ENCODE measurements at regions not wholly inside any gene's neighbourhood (a gene's known extent, or its start where the extent isn't known, plus 50 kb on each side); places are given as distances from the start of the nearest gene placed in this dataset.

DNA sequence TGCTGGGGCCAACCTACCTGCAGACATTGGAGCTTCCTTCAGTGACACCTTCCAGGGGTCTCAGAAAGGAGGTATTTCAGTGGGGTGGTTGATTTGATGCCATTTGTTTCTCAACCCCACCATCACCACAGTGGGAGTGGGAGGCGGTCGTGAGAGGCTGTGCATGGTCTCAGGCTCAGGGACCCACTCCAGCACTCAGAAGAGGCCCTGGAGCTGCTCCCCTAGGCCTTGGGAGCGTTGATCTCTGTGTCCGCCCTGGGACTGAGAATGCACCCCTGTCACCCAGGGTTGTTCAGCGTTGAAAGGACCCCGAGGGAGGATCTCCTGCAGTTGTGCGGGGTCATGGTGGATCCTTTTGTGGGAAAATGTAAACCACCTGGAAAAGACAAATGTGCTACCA lies 410.6 kb downstream of the GLRX3 start:
- Histone ChIP-seq H3K27ac (replicated peaks) (no peak overlapping the region), H3K27me3 (ENCODE audit: insufficient read depth, poor library complexity, severe bottlenecking) (no peaks in the 10 kb centered on the region), H3K4me3 (replicated peaks; ENCODE audit: insufficient read depth, low read length) (no peak overlapping the region)
- TF ChIP-seq SPI1 (IDR thresholded peaks at IDR 0.05; ENCODE audit: borderline replicate concordance, low read depth) (no peak), POLR2AphosphoS5 (IDR thresholded peaks at IDR 0.05; ENCODE audit: low read depth) (no peak), GABPA (IDR thresholded peaks at IDR 0.05; ENCODE audit: low read depth) (no peak)
- TF ChIP-seq, protein P1, sequence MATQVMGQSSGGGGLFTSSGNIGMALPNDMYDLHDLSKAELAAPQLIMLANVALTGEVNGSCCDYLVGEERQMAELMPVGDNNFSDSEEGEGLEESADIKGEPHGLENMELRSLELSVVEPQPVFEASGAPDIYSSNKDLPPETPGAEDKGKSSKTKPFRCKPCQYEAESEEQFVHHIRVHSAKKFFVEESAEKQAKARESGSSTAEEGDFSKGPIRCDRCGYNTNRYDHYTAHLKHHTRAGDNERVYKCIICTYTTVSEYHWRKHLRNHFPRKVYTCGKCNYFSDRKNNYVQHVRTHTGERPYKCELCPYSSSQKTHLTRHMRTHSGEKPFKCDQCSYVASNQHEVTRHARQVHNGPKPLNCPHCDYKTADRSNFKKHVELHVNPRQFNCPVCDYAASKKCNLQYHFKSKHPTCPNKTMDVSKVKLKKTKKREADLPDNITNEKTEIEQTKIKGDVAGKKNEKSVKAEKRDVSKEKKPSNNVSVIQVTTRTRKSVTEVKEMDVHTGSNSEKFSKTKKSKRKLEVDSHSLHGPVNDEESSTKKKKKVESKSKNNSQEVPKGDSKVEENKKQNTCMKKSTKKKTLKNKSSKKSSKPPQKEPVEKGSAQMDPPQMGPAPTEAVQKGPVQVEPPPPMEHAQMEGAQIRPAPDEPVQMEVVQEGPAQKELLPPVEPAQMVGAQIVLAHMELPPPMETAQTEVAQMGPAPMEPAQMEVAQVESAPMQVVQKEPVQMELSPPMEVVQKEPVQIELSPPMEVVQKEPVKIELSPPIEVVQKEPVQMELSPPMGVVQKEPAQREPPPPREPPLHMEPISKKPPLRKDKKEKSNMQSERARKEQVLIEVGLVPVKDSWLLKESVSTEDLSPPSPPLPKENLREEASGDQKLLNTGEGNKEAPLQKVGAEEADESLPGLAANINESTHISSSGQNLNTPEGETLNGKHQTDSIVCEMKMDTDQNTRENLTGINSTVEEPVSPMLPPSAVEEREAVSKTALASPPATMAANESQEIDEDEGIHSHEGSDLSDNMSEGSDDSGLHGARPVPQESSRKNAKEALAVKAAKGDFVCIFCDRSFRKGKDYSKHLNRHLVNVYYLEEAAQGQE (IDR thresholded peaks at IDR 0.05; ENCODE audit: insufficient replicate concordance, low read depth): no peak
- TF ChIP-seq, protein P2, sequence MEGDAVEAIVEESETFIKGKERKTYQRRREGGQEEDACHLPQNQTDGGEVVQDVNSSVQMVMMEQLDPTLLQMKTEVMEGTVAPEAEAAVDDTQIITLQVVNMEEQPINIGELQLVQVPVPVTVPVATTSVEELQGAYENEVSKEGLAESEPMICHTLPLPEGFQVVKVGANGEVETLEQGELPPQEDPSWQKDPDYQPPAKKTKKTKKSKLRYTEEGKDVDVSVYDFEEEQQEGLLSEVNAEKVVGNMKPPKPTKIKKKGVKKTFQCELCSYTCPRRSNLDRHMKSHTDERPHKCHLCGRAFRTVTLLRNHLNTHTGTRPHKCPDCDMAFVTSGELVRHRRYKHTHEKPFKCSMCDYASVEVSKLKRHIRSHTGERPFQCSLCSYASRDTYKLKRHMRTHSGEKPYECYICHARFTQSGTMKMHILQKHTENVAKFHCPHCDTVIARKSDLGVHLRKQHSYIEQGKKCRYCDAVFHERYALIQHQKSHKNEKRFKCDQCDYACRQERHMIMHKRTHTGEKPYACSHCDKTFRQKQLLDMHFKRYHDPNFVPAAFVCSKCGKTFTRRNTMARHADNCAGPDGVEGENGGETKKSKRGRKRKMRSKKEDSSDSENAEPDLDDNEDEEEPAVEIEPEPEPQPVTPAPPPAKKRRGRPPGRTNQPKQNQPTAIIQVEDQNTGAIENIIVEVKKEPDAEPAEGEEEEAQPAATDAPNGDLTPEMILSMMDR (IDR thresholded peaks at IDR 0.05; ENCODE audit: insufficient read depth, low read length): no peak
- no peak for DNase-seq (ENCODE audit: low read depth in 1 of 2, low spot score in 1 of 2)

DNA sequence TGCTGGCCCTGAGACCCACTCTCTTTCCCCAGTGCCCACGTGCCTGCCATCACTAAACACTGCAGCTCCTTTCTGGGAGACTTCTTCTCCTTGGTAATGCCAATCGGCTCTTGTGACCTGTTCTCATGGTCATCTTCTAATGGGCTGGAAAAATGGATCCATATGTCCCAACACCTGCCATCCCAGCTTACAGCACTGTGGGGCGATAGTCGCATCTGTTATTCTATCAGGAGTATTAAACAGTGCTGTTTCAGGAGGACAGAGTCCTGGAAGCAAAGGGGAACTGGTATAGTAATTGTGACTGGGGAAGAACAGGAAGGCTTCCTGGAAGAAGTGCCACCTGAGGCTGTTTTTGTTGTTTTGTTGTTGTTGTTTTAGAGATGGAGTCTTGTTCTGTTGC lies 411.2 kb downstream of the GLRX3 start:
- Histone ChIP-seq H3K4me3 (replicated peaks; ENCODE audit: insufficient read depth, low read length) (no peak overlapping the region), H3K27me3 (ENCODE audit: insufficient read depth, poor library complexity, severe bottlenecking) (no peaks in the 10 kb centered on the region), H3K27ac (replicated peaks) (no peak overlapping the region)
- TF ChIP-seq SPI1 (IDR thresholded peaks at IDR 0.05; ENCODE audit: borderline replicate concordance, low read depth): peak; percentile 14; the same call in 1 of the 2 replicates
- TF ChIP-seq, protein P1 (IDR thresholded peaks at IDR 0.05; ENCODE audit: insufficient replicate concordance, low read depth): no peak
- no peak for DNase-seq (ENCODE audit: low read depth in 1 of 2, low spot score in 1 of 2)

DNA sequence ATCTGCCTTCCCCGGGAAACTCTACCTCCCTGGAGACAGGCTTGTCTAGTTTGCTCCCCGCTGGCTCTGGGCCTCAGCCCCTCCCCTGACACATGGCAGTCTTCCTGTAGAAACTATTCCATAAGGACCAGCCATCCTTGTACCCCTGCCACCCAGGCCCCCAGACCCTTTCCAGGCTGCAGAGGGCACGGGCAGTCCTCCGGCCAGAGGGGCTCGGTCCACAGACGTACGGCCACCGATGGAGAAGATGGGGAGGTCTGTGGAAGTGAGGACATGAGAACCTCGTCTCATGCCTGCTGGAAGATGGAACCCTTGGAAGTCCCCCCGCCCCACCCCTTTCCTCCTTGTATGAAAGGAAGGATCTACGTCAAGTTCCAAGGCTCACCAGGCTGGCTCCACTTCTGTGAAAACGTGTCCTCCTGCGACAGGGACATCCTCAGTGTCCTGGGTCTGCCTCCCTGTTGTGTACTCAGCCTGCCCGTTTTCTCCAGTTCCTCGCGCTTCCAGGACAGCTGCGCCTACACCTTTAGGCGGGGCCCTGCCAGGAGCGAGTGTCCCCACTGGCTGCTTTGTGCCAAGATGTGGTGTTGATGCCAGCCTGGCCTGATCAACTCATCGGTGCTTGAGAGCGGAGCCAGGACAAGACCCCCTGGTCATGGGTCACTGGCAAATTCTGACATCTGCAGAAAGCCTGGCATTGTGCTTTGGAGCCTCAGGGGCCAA lies 414.9 kb downstream of the GLRX3 start:
- no peak for DNase-seq (ENCODE audit: low read depth in 1 of 2, low spot score in 1 of 2)
- TF ChIP-seq SPI1 (IDR thresholded peaks at IDR 0.05; ENCODE audit: borderline replicate concordance, low read depth): no peak
- TF ChIP-seq, protein P1 (IDR thresholded peaks at IDR 0.05; ENCODE audit: insufficient replicate concordance, low read depth): no peak
- TF ChIP-seq, protein P2 (IDR thresholded peaks at IDR 0.05; ENCODE audit: insufficient read depth, low read length): no peak
- TF ChIP-seq POLR2AphosphoS5 (IDR thresholded peaks at IDR 0.05; ENCODE audit: low read depth): no peak
- no peak for TF ChIP-seq GABPA (IDR thresholded peaks at IDR 0.05; ENCODE audit: low read depth)
- H3K27ac ChIP-seq (replicated peaks): no peak overlapping the region

More for the DNA sequence above, 414.9 kb downstream of the GLRX3 start:
- Histone ChIP-seq H3K4me3 (replicated peaks; ENCODE audit: insufficient read depth, low read length) (no peak overlapping the region), H3K27me3 (ENCODE audit: insufficient read depth, poor library complexity, severe bottlenecking) (no peaks in the 10 kb centered on the region)
